ENCODE measurements at regions not wholly inside any gene's neighbourhood (a gene's known extent, or its start where the extent isn't known, plus 50 kb on each side); places are given as distances from the start of the nearest gene placed in this dataset.

GRCh38 chr3:21028412-21028811, 722.6 kb downstream of the ZNF385D start:
- TF ChIP-seq CTCF (IDR thresholded peaks at IDR 0.05; ENCODE audit: poor library complexity, severe bottlenecking) (no peak), REST (IDR thresholded peaks at IDR 0.05; ENCODE audit: borderline replicate concordance) (no peak), EP300 (conservative IDR thresholded peaks at IDR 0.05; ENCODE audit: poor library complexity, severe bottlenecking) (no peak)

Data from neural cell (in vitro differentiated cells).